HEK293 (cell line): ENCODE measurements at regions not wholly inside any gene's neighbourhood (a gene's known extent, or its start where the extent isn't known, plus 50 kb on each side); places are given as distances from the start of the nearest gene placed in this dataset.

Experiments
- CTCF ChIA-PET: fragments of 350-600 bp; formaldehyde crosslinking; extraction: SDS; loops from one replicate; lab custom pipeline; 2021; ENCODE audit warnings: antibody characterized with exemption; lab: Yijun Ruan, JAX
- POLR2A ChIA-PET: fragments of 300-600 bp; formaldehyde crosslinking; extraction: SDS; loops from one replicate; lab custom pipeline; 2020; ENCODE audit warnings: antibody characterized with exemption, inconsistent platforms; lab: Yijun Ruan, JAX
- H3K27ac ChIP-seq: fragments of 200-500 bp; sonication (Bioruptor generic); 2 replicates; pipeline ENCODE4 v1.5.1; 2014; ENCODE audit warnings: low read depth, low read length, control low read depth, inconsistent platforms; ENCODE audit errors: extremely low read depth
- H3K36me3 ChIP-seq, 2 experiments: fragments of 200-500 bp in 1 of 2; sonication (Bioruptor generic) in 1 of 2; 1 replicate in 1 of 2; 2 replicates in 1 of 2; pipeline ENCODE4 v1.5.1; 2014 to 2017; ENCODE audit warnings: inconsistent platforms in 2 of 2, low read length in 2 of 2; ENCODE audit not compliant: control insufficient read depth in 2 of 2, insufficient read depth in 1 of 2
- H3K4me1 ChIP-seq: fragments of 200-500 bp; sonication (Bioruptor generic); 2 replicates; pipeline ENCODE4 v1.5.1; 2014; ENCODE audit warnings: mild to moderate bottlenecking, low read length, inconsistent platforms; ENCODE audit not compliant: control insufficient read depth, insufficient read depth
- H3K4me3 ChIP-seq: 2 replicates; pipeline ENCODE4 v1.5.1; 2011; ENCODE audit warnings: low read depth, mild to moderate bottlenecking, control low read depth, low read length, moderate library complexity
- H3K9me3 ChIP-seq: fragments of 200-500 bp; sonication (Bioruptor generic); 2 replicates; pipeline ENCODE4 v1.5.1; 2014; ENCODE audit warnings: low read depth, low read length, inconsistent platforms; ENCODE audit not compliant: control insufficient read depth, insufficient read depth
- BCL11A ChIP-seq: fragments of 450-650 bp; formaldehyde crosslinking; IDR thresholded peaks from 2 replicates; pipeline ENCODE4 v1.5.1; 2016; ENCODE audit warnings: low read depth, missing biosample characterization, missing genetic modification characterization
- FEZF1 ChIP-seq: fragments of 450-650 bp; formaldehyde crosslinking; IDR thresholded peaks from 2 replicates; pipeline ENCODE4 v1.5.1; 2016; ENCODE audit warnings: missing biosample characterization, missing genetic modification characterization
- GLI2 ChIP-seq: fragments of 450-650 bp; formaldehyde crosslinking; IDR thresholded peaks from 2 replicates; pipeline ENCODE4; 2017; ENCODE audit warnings: missing biosample characterization, missing genetic modification characterization, low read depth, borderline replicate concordance
- KLF8 ChIP-seq: fragments of 450-650 bp; formaldehyde crosslinking; IDR thresholded peaks from 2 replicates; pipeline ENCODE4 v1.5.1; 2016; ENCODE audit warnings: missing biosample characterization, missing genetic modification characterization
- MZF1 ChIP-seq: fragments of 450-650 bp; formaldehyde crosslinking; IDR thresholded peaks from 2 replicates; pipeline ENCODE4 v1.5.1; 2017; ENCODE audit warnings: missing biosample characterization, missing genetic modification characterization, borderline replicate concordance
- REPIN1 ChIP-seq: fragments of 450-650 bp; formaldehyde crosslinking; IDR thresholded peaks from 2 replicates; pipeline ENCODE4 v1.5.1; 2017; ENCODE audit warnings: missing biosample characterization, missing genetic modification characterization, low read depth
- SCRT1 ChIP-seq: fragments of 450-650 bp; formaldehyde crosslinking; IDR thresholded peaks from 2 replicates; pipeline ENCODE4 v1.5.1; 2016; ENCODE audit warnings: missing biosample characterization, missing genetic modification characterization, borderline replicate concordance
- SP7 ChIP-seq: fragments of 450-650 bp; formaldehyde crosslinking; IDR thresholded peaks from 2 replicates; pipeline ENCODE4 v1.5.1; 2016; ENCODE audit warnings: missing biosample characterization, missing genetic modification characterization
- ZBTB21 ChIP-seq: fragments of 450-650 bp; formaldehyde crosslinking; IDR thresholded peaks from 2 replicates; pipeline ENCODE4 v1.5.1; 2017; ENCODE audit warnings: missing biosample characterization, missing genetic modification characterization
- ZEB2 ChIP-seq: fragments of 450-650 bp; formaldehyde crosslinking; IDR thresholded peaks from 2 replicates; pipeline ENCODE4 v1.5.1; 2016; ENCODE audit warnings: missing biosample characterization, missing genetic modification characterization
- ZNF10 ChIP-seq: fragments of 450-650 bp; formaldehyde crosslinking; IDR thresholded peaks from 2 replicates; pipeline ENCODE4 v1.5.1; 2017; ENCODE audit warnings: missing biosample characterization, missing genetic modification characterization
- ZNF114 ChIP-seq: fragments of 450-650 bp; formaldehyde crosslinking; IDR thresholded peaks from 2 replicates; pipeline ENCODE4 v1.5.0; 2017; ENCODE audit warnings: missing biosample characterization, missing genetic modification characterization
- ZNF138 ChIP-seq: fragments of 450-650 bp; formaldehyde crosslinking; IDR thresholded peaks from 2 replicates; pipeline ENCODE4 v1.5.1; 2016; ENCODE audit warnings: missing biosample characterization, missing genetic modification characterization, borderline replicate concordance
- ZNF146 ChIP-seq: fragments of 450-650 bp; formaldehyde crosslinking; IDR thresholded peaks from 2 replicates; pipeline ENCODE4 v1.5.1; 2016; ENCODE audit warnings: missing biosample characterization, missing genetic modification characterization
- ZNF2 ChIP-seq: fragments of 450-650 bp; formaldehyde crosslinking; IDR thresholded peaks from 2 replicates; pipeline ENCODE4 v1.5.1; 2016; ENCODE audit warnings: missing biosample characterization, missing genetic modification characterization
- ZNF214 ChIP-seq: fragments of 450-650 bp; formaldehyde crosslinking; IDR thresholded peaks from 2 replicates; pipeline ENCODE4 v1.5.1; 2017; ENCODE audit warnings: missing biosample characterization, mild to moderate bottlenecking, missing genetic modification characterization, borderline replicate concordance
- ZNF23 ChIP-seq: fragments of 450-650 bp; formaldehyde crosslinking; IDR thresholded peaks from 2 replicates; pipeline ENCODE4 v1.5.1; 2016; ENCODE audit warnings: missing biosample characterization, missing genetic modification characterization, borderline replicate concordance
- ZNF239 ChIP-seq: fragments of 450-650 bp; formaldehyde crosslinking; IDR thresholded peaks from 2 replicates; pipeline ENCODE4 v1.5.1; 2016; ENCODE audit warnings: missing biosample characterization, missing genetic modification characterization
- ZNF302 ChIP-seq: fragments of 450-650 bp; formaldehyde crosslinking; IDR thresholded peaks from 2 replicates; pipeline ENCODE4 v1.5.1; 2016; ENCODE audit warnings: missing biosample characterization, missing genetic modification characterization, low read depth
- ZNF341 ChIP-seq: fragments of 450-650 bp; formaldehyde crosslinking; IDR thresholded peaks from 2 replicates; pipeline ENCODE4; 2016; ENCODE audit warnings: low read depth, missing biosample characterization, missing genetic modification characterization
- ZNF366 ChIP-seq: fragments of 450-650 bp; formaldehyde crosslinking; conservative IDR thresholded peaks from 2 replicates; pipeline ENCODE4 v1.5.1; 2016; ENCODE audit warnings: missing biosample characterization, missing genetic modification characterization
- ZNF423 ChIP-seq: fragments of 450-650 bp; formaldehyde crosslinking; IDR thresholded peaks from 2 replicates; pipeline ENCODE4 v1.5.1; 2016; ENCODE audit warnings: missing biosample characterization, missing genetic modification characterization
- ZNF473 ChIP-seq: fragments of 450-650 bp; formaldehyde crosslinking; IDR thresholded peaks from 2 replicates; pipeline ENCODE4 v1.5.1; 2017; ENCODE audit warnings: missing biosample characterization, missing genetic modification characterization
- ZNF530 ChIP-seq: fragments of 450-650 bp; formaldehyde crosslinking; IDR thresholded peaks from 2 replicates; pipeline ENCODE4 v1.5.1; 2016; ENCODE audit warnings: low read depth, missing biosample characterization, missing genetic modification characterization
- ZNF560 ChIP-seq: fragments of 450-650 bp; formaldehyde crosslinking; IDR thresholded peaks from 2 replicates; pipeline ENCODE4 v1.5.1; 2017; ENCODE audit warnings: missing biosample characterization, missing genetic modification characterization, borderline replicate concordance
- ZNF600 ChIP-seq: fragments of 450-650 bp; formaldehyde crosslinking; IDR thresholded peaks from 2 replicates; pipeline ENCODE4 v1.5.1; 2016; ENCODE audit warnings: missing biosample characterization, missing genetic modification characterization
- ZNF626 ChIP-seq: fragments of 450-650 bp; sonication (Bioruptor Pico); formaldehyde crosslinking; IDR thresholded peaks from 2 replicates; pipeline ENCODE4 v1.5.1; 2018; ENCODE audit warnings: missing biosample characterization, missing genetic modification characterization, inconsistent platforms
- ZNF629 ChIP-seq: fragments of 450-650 bp; formaldehyde crosslinking; IDR thresholded peaks from 2 replicates; pipeline ENCODE4 v1.5.1; 2017; ENCODE audit warnings: missing biosample characterization, missing genetic modification characterization
- ZNF654 ChIP-seq: fragments of 450-650 bp; formaldehyde crosslinking; IDR thresholded peaks from 2 replicates; pipeline ENCODE4 v1.5.1; 2016; ENCODE audit warnings: low read depth, missing biosample characterization, missing genetic modification characterization
- ZNF677 ChIP-seq: fragments of 450-650 bp; IDR thresholded peaks from 2 replicates; pipeline ENCODE4 v1.5.0; 2018; ENCODE audit warnings: missing biosample characterization, mild to moderate bottlenecking, missing genetic modification characterization, moderate library complexity
- ZNF777 ChIP-seq: fragments of 450-650 bp; formaldehyde crosslinking; IDR thresholded peaks from 2 replicates; pipeline ENCODE4 v1.5.1; 2017; ENCODE audit warnings: missing biosample characterization, missing genetic modification characterization, borderline replicate concordance
- ZNF791 ChIP-seq: fragments of 450-650 bp; formaldehyde crosslinking; IDR thresholded peaks from 2 replicates; pipeline ENCODE4 v1.5.1; 2016; ENCODE audit warnings: missing biosample characterization, missing genetic modification characterization
- ZNF830 ChIP-seq: fragments of 450-650 bp; IDR thresholded peaks from 2 replicates; pipeline ENCODE4 v1.5.0; 2018; ENCODE audit warnings: missing biosample characterization, missing genetic modification characterization, low read depth, mild to moderate bottlenecking, moderate library complexity
- ZNF843 ChIP-seq: fragments of 450-650 bp; formaldehyde crosslinking; IDR thresholded peaks from 2 replicates; pipeline ENCODE4 v1.5.1; 2016; ENCODE audit warnings: missing biosample characterization, missing genetic modification characterization
- TF ChIP-seq, protein P1 (sequence below): fragments of 450-650 bp; formaldehyde crosslinking; IDR thresholded peaks from 2 replicates; pipeline ENCODE4 v1.5.1; 2016; ENCODE audit warnings: missing biosample characterization, missing genetic modification characterization

DNA sequence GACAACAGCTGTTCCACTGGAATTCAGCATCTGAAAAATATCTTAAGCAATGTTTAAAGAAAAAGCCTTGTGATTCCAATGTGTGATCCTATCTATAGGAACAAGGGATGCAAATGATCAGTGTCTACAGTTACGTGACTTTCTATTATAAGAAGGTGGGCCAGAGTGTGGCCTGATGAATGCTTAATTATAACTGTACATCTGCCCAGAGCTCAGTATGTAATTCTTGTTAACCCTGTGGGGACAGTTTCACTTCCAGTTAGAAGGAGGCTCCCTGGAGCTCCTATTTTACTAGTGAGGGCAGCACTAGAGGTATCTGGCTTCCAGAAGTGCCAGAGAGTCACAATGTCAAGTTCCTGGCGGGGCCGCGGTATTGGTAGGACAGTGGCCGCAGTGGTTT is 288.5 kb downstream of the USP46 start:
- POLR2A ChIA-PET = no interaction called here
- H3K27ac ChIP-seq = no peak overlapping the region
- TF ChIP-seq ZBTB21 (tag by site-specific recombination) (no peak), ZNF830 (tag by site-specific recombination) (no peak), ZEB2 (no peak), ZNF138 (tag by site-specific recombination) (no peak), ZNF626 (tag by site-specific recombination) (no peak), REPIN1 (tag by site-specific recombination) (no peak), ZNF239 (tag by site-specific recombination) (no peak), ZNF791 (tag by site-specific recombination) (no peak), SP7 (tag by site-specific recombination) (no peak), ZNF23 (no peak), ZNF114 (no peak), ZNF214 (tag by site-specific recombination) (no peak), ZNF423 (tag by site-specific recombination) (no peak)
- H3K9me3 ChIP-seq = no peaks in the 10 kb centered on the region
- no peaks in the 10 kb centered on the region; the same call in 1 of the 2 replicates for H3K4me1 ChIP-seq
- H3K4me3 ChIP-seq = no peak overlapping the region
- CTCF ChIA-PET = no interaction called here
- no peaks in the 10 kb centered on the region for H3K36me3 ChIP-seq

DNA sequence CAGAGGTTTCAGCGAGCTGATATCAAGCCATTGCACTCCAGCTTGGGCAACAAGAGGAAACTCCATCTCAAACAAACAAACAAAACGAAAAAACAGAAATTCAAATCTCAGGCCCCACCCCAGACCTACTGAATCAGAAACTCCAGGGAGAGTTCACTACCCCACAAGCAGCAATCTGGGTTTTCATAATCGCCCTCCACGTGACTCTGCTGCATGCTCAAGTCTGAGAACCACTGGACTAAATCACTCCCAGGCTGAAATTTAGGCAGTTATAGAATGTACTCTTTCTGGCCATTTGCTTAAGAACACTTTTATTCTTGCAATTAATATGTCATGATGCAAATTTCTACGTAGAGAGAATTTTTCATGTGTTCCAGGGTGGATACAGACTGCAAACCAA is 287.3 kb downstream of the USP46 start:
- TF ChIP-seq ZNF114 (no peak), ZNF530 (tag by site-specific recombination) (no peak), ZNF654 (tag by site-specific recombination) (no peak), ZNF777 (tag by site-specific recombination) (no peak), ZNF341 (tag by site-specific recombination) (no peak), ZNF560 (tag by site-specific recombination) (no peak), MZF1 (tag by site-specific recombination) (no peak), ZNF10 (tag by site-specific recombination) (no peak), ZNF473 (no peak)
- no peak overlapping the region for H3K4me3 ChIP-seq
- POLR2A ChIA-PET = no interaction called here
- H3K4me1 ChIP-seq = no peaks in the 10 kb centered on the region; the same call in 1 of the 2 replicates
- H3K9me3 ChIP-seq = no peaks in the 10 kb centered on the region
- CTCF ChIA-PET = no interaction called here
- no peak overlapping the region for H3K27ac ChIP-seq
- H3K36me3 ChIP-seq = no peaks in the 10 kb centered on the region

DNA sequence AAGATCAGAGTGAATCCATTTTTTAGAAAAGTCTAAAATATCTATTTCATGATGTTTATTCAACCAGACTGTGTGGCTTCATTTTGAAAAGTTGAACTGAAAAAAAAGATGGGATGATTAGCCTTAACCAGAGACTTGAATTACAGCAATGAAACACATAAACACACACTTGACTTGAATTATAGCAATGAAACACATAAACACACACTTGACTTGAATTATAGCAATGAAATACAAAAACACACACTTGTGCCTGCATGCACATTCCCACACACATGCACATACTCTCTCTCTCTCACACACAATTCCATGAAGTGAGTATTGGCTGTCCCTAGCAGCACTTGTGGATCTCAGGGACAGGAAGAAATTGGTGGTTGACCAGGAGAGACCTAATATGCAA is 286.8 kb downstream of the USP46 start:
- ChIA-PET POLR2A (no interaction called here), CTCF (interaction anchor here (1.0 kb wide), 1 partner anchor 173 kb away, joined by 4 read pairs; no protein-coding TSS in a partner anchor)
- Histone ChIP-seq H3K4me1 (no peaks in the 10 kb centered on the region; the same call in 1 of the 2 replicates), H3K9me3 (no peaks in the 10 kb centered on the region), H3K27ac (no peak overlapping the region), H3K4me3 (no peak overlapping the region), H3K36me3 (no peaks in the 10 kb centered on the region)
- no peak for TF ChIP-seq KLF8
- TF ChIP-seq, protein P1, sequence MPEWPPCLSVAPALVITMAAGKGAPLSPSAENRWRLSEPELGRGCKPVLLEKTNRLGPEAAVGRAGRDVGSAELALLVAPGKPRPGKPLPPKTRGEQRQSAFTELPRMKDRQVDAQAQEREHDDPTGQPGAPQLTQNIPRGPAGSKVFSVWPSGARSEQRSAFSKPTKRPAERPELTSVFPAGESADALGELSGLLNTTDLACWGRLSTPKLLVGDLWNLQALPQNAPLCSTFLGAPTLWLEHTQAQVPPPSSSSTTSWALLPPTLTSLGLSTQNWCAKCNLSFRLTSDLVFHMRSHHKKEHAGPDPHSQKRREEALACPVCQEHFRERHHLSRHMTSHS (tag by site-specific recombination) = peak; percentile 65; the same call in 1 of the 2 replicates
- peak; percentile 33; the same call in 1 of the 2 replicates for TF ChIP-seq SCRT1 (tag by site-specific recombination)
- no peak for TF ChIP-seq BCL11A (tag by site-specific recombination)
- 0 out of 2 replicates have a peak, but pooled peaks have one; percentile 13 for TF ChIP-seq ZNF600 (tag by site-specific recombination)
- TF ChIP-seq GLI2 (tag by site-specific recombination) = peak; percentile 80; the same call in 1 of the 2 replicates
- 0 out of 2 replicates have a peak, but pooled peaks have one; percentile 23 for TF ChIP-seq ZNF2 (tag by site-specific recombination)
- peak; percentile 63 for TF ChIP-seq FEZF1 (tag by site-specific recombination)
- TF ChIP-seq ZNF302 (tag by site-specific recombination) = no peak
- TF ChIP-seq ZNF843 (tag by site-specific recombination) = peak; percentile 82
- TF ChIP-seq ZNF366 (tag by site-specific recombination) = no peak
- peak; percentile 5; the same call in 1 of the 2 replicates for TF ChIP-seq ZNF629 (tag by site-specific recombination)
- TF ChIP-seq ZNF146 = 0 out of 2 replicates have a peak, but pooled peaks have one; percentile 39
- TF ChIP-seq ZNF677 (tag by site-specific recombination) = no peak
